ENCODE measurements at regions not wholly inside any gene's neighbourhood (a gene's known extent, or its start where the extent isn't known, plus 50 kb on each side); places are given as distances from the start of the nearest gene placed in this dataset.

GRCh38 chr13:94938124-94938523 lies 225.8 kb upstream of the SOX21 start:
- Histone ChIP-seq H3K27ac (ENCODE audit: low read length) (no peak overlapping the region), H3K9me3 (ENCODE audit: control insufficient read depth, low read depth, low read length) (peaks cover 4% of the 10 kb centered on the region), H3K4me1 (ENCODE audit: control insufficient read depth, low read depth, low read length) (no peaks in the 10 kb centered on the region), H3K4me3 (ENCODE audit: low read length) (no peak overlapping the region), H3K36me3 (ENCODE audit: control insufficient read depth, low read depth, low read length) (no peaks in the 10 kb centered on the region), H3K9ac (ENCODE audit: low read length) (no peak overlapping the region), H3K27me3 (ENCODE audit: control insufficient read depth, insufficient read depth, low read length) (no peaks in the 10 kb centered on the region)

- no peaks in the 10 kb centered on the region for H3K27me3 ChIP-seq (ENCODE audit: control insufficient read depth, insufficient read depth, low read length)
- H3K9me3 ChIP-seq (ENCODE audit: control insufficient read depth, low read depth, low read length): no peaks in the 10 kb centered on the region
- no peaks in the 10 kb centered on the region for H3K36me3 ChIP-seq (ENCODE audit: control insufficient read depth, low read depth, low read length)
- no peaks in the 10 kb centered on the region for H3K4me1 ChIP-seq (ENCODE audit: control insufficient read depth, low read depth, low read length)
- H3K4me3 ChIP-seq (ENCODE audit: low read length): no peak overlapping the region
- no peak overlapping the region for H3K27ac ChIP-seq (ENCODE audit: low read length)
- H3K9ac ChIP-seq (ENCODE audit: low read length): no peak overlapping the region
Measured at GRCh38 chr13:94936633-94937032, 224.3 kb upstream of the SOX21 start.

GRCh38 chr13:94933936-94934335 lies 221.6 kb upstream of the SOX21 start:
- no peaks in the 10 kb centered on the region for H3K4me1 ChIP-seq (ENCODE audit: control insufficient read depth, low read depth, low read length)
- no peak overlapping the region for H3K27ac ChIP-seq (ENCODE audit: low read length)
- no peaks in the 10 kb centered on the region for H3K27me3 ChIP-seq (ENCODE audit: control insufficient read depth, insufficient read depth, low read length)
- no peaks in the 10 kb centered on the region for H3K36me3 ChIP-seq (ENCODE audit: control insufficient read depth, low read depth, low read length)
- no peak overlapping the region for H3K4me3 ChIP-seq (ENCODE audit: low read length)
- no peaks in the 10 kb centered on the region for H3K9me3 ChIP-seq (ENCODE audit: control insufficient read depth, low read depth, low read length)
- no peak overlapping the region for H3K9ac ChIP-seq (ENCODE audit: low read length)

GRCh38 chr13:94933230-94933751 lies 220.9 kb upstream of the SOX21 start:
- Histone ChIP-seq H3K36me3 (ENCODE audit: control insufficient read depth, low read depth, low read length) (no peaks in the 10 kb centered on the region), H3K4me3 (ENCODE audit: low read length) (no peak overlapping the region), H3K27me3 (ENCODE audit: control insufficient read depth, insufficient read depth, low read length) (no peaks in the 10 kb centered on the region), H3K4me1 (ENCODE audit: control insufficient read depth, low read depth, low read length) (no peaks in the 10 kb centered on the region), H3K9me3 (ENCODE audit: control insufficient read depth, low read depth, low read length) (no peaks in the 10 kb centered on the region), H3K27ac (ENCODE audit: low read length) (no peak overlapping the region), H3K9ac (ENCODE audit: low read length) (no peak overlapping the region)

GRCh38 chr13:94928127-94928775 lies 215.9 kb upstream of the SOX21 start:
- Histone ChIP-seq H3K27me3 (ENCODE audit: control insufficient read depth, insufficient read depth, low read length) (no peaks in the 10 kb centered on the region), H3K4me1 (ENCODE audit: control insufficient read depth, low read depth, low read length) (no peaks in the 10 kb centered on the region), H3K36me3 (ENCODE audit: control insufficient read depth, low read depth, low read length) (no peaks in the 10 kb centered on the region), H3K4me3 (ENCODE audit: low read length) (no peak overlapping the region), H3K9me3 (ENCODE audit: control insufficient read depth, low read depth, low read length) (no peaks in the 10 kb centered on the region), H3K27ac (ENCODE audit: low read length) (no peak overlapping the region), H3K9ac (ENCODE audit: low read length) (no peak overlapping the region)

- Histone ChIP-seq H3K4me1 (ENCODE audit: control insufficient read depth, low read depth, low read length) (peaks cover 17% of the 10 kb centered on the region), H3K4me3 (ENCODE audit: low read length) (no peak overlapping the region)
Measured at GRCh38 chr13:94925263-94925662, 212.9 kb upstream of the SOX21 start.

GRCh38 chr13:94921181-94921580 lies 208.8 kb upstream of the SOX21 start:
- no peaks in the 10 kb centered on the region for H3K27me3 ChIP-seq (ENCODE audit: control insufficient read depth, insufficient read depth, low read length)
- no peaks in the 10 kb centered on the region for H3K36me3 ChIP-seq (ENCODE audit: control insufficient read depth, low read depth, low read length)
- H3K9me3 ChIP-seq (ENCODE audit: control insufficient read depth, low read depth, low read length): no peaks in the 10 kb centered on the region
- no peak overlapping the region for H3K27ac ChIP-seq (ENCODE audit: low read length)
- H3K4me3 ChIP-seq (ENCODE audit: low read length): no peak overlapping the region
- H3K4me1 ChIP-seq (ENCODE audit: control insufficient read depth, low read depth, low read length): peaks cover 25% of the 10 kb centered on the region
- no peak overlapping the region for H3K9ac ChIP-seq (ENCODE audit: low read length)

More at GRCh38 chr13:94925263-94925662, 212.9 kb upstream of the SOX21 start:
- Histone ChIP-seq H3K36me3 (ENCODE audit: control insufficient read depth, low read depth, low read length) (no peaks in the 10 kb centered on the region), H3K27ac (ENCODE audit: low read length) (no peak overlapping the region), H3K9me3 (ENCODE audit: control insufficient read depth, low read depth, low read length) (no peaks in the 10 kb centered on the region), H3K9ac (ENCODE audit: low read length) (no peak overlapping the region), H3K27me3 (ENCODE audit: control insufficient read depth, insufficient read depth, low read length) (no peaks in the 10 kb centered on the region)

GRCh38 chr13:94920578-94920977 lies 208.2 kb upstream of the SOX21 start:
- no peak overlapping the region for H3K9ac ChIP-seq (ENCODE audit: low read length)
- no peak overlapping the region for H3K27ac ChIP-seq (ENCODE audit: low read length)
- H3K9me3 ChIP-seq (ENCODE audit: control insufficient read depth, low read depth, low read length): no peaks in the 10 kb centered on the region
- H3K27me3 ChIP-seq (ENCODE audit: control insufficient read depth, insufficient read depth, low read length): no peaks in the 10 kb centered on the region
- peaks cover 25% of the 10 kb centered on the region for H3K4me1 ChIP-seq (ENCODE audit: control insufficient read depth, low read depth, low read length)
- H3K36me3 ChIP-seq (ENCODE audit: control insufficient read depth, low read depth, low read length): no peaks in the 10 kb centered on the region
- H3K4me3 ChIP-seq (ENCODE audit: low read length): no peak overlapping the region

GRCh38 chr13:94917824-94918223 lies 205.5 kb upstream of the SOX21 start:
- H3K4me3 ChIP-seq (ENCODE audit: low read length): no peak overlapping the region
- no peaks in the 10 kb centered on the region for H3K27me3 ChIP-seq (ENCODE audit: control insufficient read depth, insufficient read depth, low read length)
- H3K27ac ChIP-seq (ENCODE audit: low read length): no peak overlapping the region
- H3K36me3 ChIP-seq (ENCODE audit: control insufficient read depth, low read depth, low read length): no peaks in the 10 kb centered on the region
- H3K9ac ChIP-seq (ENCODE audit: low read length): no peak overlapping the region
- H3K9me3 ChIP-seq (ENCODE audit: control insufficient read depth, low read depth, low read length): no peaks in the 10 kb centered on the region
- peaks cover 25% of the 10 kb centered on the region for H3K4me1 ChIP-seq (ENCODE audit: control insufficient read depth, low read depth, low read length)

- Histone ChIP-seq H3K4me3 (ENCODE audit: low read length) (no peak overlapping the region), H3K9me3 (ENCODE audit: control insufficient read depth, low read depth, low read length) (no peaks in the 10 kb centered on the region), H3K27me3 (ENCODE audit: control insufficient read depth, insufficient read depth, low read length) (no peaks in the 10 kb centered on the region)
Measured at GRCh38 chr13:94914895-94915294, 202.6 kb upstream of the SOX21 start.

GRCh38 chr13:94906605-94907004 lies 194.3 kb upstream of the SOX21 start:
- Histone ChIP-seq H3K4me3 (ENCODE audit: low read length) (no peak overlapping the region), H3K4me1 (ENCODE audit: control insufficient read depth, low read depth, low read length) (no peaks in the 10 kb centered on the region), H3K36me3 (ENCODE audit: control insufficient read depth, low read depth, low read length) (no peaks in the 10 kb centered on the region), H3K9ac (ENCODE audit: low read length) (no peak overlapping the region), H3K9me3 (ENCODE audit: control insufficient read depth, low read depth, low read length) (no peaks in the 10 kb centered on the region), H3K27me3 (ENCODE audit: control insufficient read depth, insufficient read depth, low read length) (no peaks in the 10 kb centered on the region), H3K27ac (ENCODE audit: low read length) (no peak overlapping the region)

More at GRCh38 chr13:94914895-94915294, 202.6 kb upstream of the SOX21 start:
- Histone ChIP-seq H3K4me1 (ENCODE audit: control insufficient read depth, low read depth, low read length) (peaks cover 5% of the 10 kb centered on the region), H3K9ac (ENCODE audit: low read length) (no peak overlapping the region), H3K36me3 (ENCODE audit: control insufficient read depth, low read depth, low read length) (no peaks in the 10 kb centered on the region), H3K27ac (ENCODE audit: low read length) (no peak overlapping the region)

GRCh38 chr13:94902722-94903407 lies 190.5 kb upstream of the SOX21 start:
- Histone ChIP-seq H3K4me1 (ENCODE audit: control insufficient read depth, low read depth, low read length) (no peaks in the 10 kb centered on the region), H3K27ac (ENCODE audit: low read length) (no peak overlapping the region), H3K27me3 (ENCODE audit: control insufficient read depth, insufficient read depth, low read length) (no peaks in the 10 kb centered on the region), H3K9ac (ENCODE audit: low read length) (no peak overlapping the region), H3K9me3 (ENCODE audit: control insufficient read depth, low read depth, low read length) (no peaks in the 10 kb centered on the region), H3K4me3 (ENCODE audit: low read length) (no peak overlapping the region), H3K36me3 (ENCODE audit: control insufficient read depth, low read depth, low read length) (no peaks in the 10 kb centered on the region)

All from iPS-18a (cell line).